ENCODE measurements at regions not wholly inside any gene's neighbourhood (a gene's known extent, or its start where the extent isn't known, plus 50 kb on each side); places are given as distances from the start of the nearest gene placed in this dataset.

DNA sequence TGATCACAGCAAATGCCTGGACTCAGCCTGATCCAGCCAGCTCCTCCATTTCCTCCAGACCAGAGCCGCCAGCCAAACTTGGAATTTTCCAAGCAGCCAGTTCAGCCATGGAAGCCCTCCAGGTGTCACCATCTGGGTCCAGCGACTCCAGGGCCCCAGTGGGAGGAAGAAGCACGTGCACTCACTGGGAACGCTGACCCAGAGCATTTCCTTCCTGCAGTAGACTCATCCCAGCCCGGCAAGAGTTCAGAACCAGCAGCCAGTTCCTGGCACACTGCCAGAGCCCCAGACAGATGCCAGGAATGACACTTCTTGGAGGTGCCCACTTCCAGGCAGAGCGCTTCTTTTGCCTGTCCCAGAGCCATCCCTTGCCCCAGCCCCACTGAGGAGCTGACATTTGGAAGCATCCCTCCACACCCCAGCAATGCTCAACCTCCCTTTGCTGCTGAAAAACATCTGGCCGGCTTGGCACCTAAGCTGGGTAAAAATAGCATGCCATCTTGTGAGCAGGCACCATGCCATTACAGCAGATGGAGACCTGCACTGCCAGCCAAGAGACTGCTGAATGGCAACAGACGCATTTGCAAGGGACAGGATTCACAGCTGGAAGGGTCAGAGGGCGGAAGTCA, 460.3 kb upstream of the PROK2 start:
- Histone ChIP-seq H3K27me3 (no peaks in the 10 kb centered on the region), H3K36me3 (no peaks in the 10 kb centered on the region), H3K4me3 (ENCODE audit: low read depth, low read length) (no peak overlapping the region), H3K9me3 (no peaks in the 10 kb centered on the region; the same call in 1 of the 2 replicates), H3K4me1 (peaks cover 13% of the 10 kb centered on the region)
- peak; percentile 23; the same call in 1 of the 2 replicates for TF ChIP-seq CTCF (IDR thresholded peaks at IDR 0.05; ENCODE audit: low read depth, low read length)
- DNase-seq, result peak; percentile 66

DNA sequence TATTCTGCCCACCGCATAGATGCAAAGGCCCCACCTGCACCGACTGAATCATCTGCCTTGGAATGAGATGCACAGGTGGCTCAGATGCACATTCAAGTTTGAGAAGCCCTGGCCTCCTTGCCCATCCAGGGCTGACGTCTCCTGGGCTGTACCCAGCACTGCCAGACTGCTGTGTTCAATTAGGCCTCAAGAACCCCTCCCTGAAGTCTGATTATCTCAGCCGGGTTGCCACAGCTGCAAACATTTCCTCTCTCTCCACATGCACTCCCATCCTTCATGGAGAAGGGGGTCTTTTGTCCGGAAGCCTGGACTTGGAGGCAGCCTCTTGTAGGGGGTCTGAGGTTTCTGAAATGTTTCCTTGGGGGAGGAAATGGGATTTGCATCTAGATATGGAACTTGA, 459.4 kb upstream of the PROK2 start:
- H3K4me1 ChIP-seq, result peaks cover 13% of the 10 kb centered on the region
- H3K27me3 ChIP-seq, result no peaks in the 10 kb centered on the region
- H3K4me3 ChIP-seq (ENCODE audit: low read depth, low read length), result no peak overlapping the region
- H3K36me3 ChIP-seq, result no peaks in the 10 kb centered on the region
- no peaks in the 10 kb centered on the region; the same call in 1 of the 2 replicates for H3K9me3 ChIP-seq
- no peak for TF ChIP-seq CTCF (IDR thresholded peaks at IDR 0.05; ENCODE audit: low read depth, low read length)
- DNase-seq, result no peak

DNA sequence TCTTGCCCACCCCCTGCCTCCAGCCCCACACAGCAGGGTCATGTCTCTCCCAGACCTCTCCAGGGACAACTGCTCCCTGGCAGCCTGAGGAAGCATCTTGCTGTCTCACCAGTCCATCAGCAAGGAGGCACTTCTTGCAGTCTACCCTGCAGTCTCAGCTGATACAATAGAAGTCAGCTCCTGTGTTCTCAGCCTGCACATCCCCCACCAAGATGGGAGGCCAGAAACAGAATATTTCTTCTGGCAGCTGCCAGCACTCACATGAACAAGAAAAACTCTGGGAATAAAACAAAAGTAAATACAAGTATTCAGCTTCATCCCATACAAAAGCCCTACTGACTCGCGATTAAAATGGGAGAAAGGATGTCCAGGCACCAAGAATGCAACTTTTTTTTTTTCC, 457.4 kb upstream of the PROK2 start:
- Histone ChIP-seq H3K36me3 (no peaks in the 10 kb centered on the region), H3K9me3 (no peaks in the 10 kb centered on the region; the same call in 1 of the 2 replicates), H3K4me1 (peaks cover 13% of the 10 kb centered on the region), H3K27me3 (no peaks in the 10 kb centered on the region), H3K4me3 (ENCODE audit: low read depth, low read length) (no peak overlapping the region)
- TF ChIP-seq CTCF (IDR thresholded peaks at IDR 0.05; ENCODE audit: low read depth, low read length), result no peak
- DNase-seq, result no peak

GRCh38 chr3:72241525-72241924, 456.6 kb upstream of the PROK2 start:
- Histone ChIP-seq H3K27me3 (no peaks in the 10 kb centered on the region), H3K4me1 (peaks cover 13% of the 10 kb centered on the region), H3K36me3 (no peaks in the 10 kb centered on the region), H3K9me3 (no peaks in the 10 kb centered on the region; the same call in 1 of the 2 replicates), H3K4me3 (ENCODE audit: low read depth, low read length) (no peak overlapping the region)
- no peak for TF ChIP-seq CTCF (IDR thresholded peaks at IDR 0.05; ENCODE audit: low read depth, low read length)
- DNase-seq, result no peak

DNA sequence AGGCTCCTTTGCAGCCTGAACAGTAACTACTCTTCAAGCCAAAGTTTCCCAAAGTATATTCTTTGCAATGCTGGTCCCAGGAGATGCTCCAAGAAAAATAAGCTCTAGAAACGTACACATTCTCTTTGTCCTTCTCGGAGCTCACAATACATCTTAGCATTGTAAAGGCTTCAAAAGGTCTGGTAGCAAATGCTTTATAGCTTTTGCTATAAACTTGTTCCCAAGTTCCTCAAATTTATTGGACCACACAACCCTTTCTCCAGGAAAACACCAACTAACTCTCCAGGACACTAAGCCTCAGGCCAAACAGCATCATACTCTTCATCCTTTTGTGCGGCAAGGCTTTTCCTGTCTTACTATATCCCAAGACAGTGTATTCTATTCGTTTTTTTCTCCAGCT, 455.6 kb upstream of the PROK2 start:
- no peaks in the 10 kb centered on the region for H3K36me3 ChIP-seq
- H3K9me3 ChIP-seq, result no peaks in the 10 kb centered on the region
- no peak for DNase-seq
- no peak overlapping the region for H3K4me3 ChIP-seq (ENCODE audit: low read depth, low read length)
- peaks cover 11% of the 10 kb centered on the region for H3K4me1 ChIP-seq
- H3K27me3 ChIP-seq, result no peaks in the 10 kb centered on the region
- no peak for TF ChIP-seq CTCF (IDR thresholded peaks at IDR 0.05; ENCODE audit: low read depth, low read length)

GRCh38 chr3:72238801-72239200, 453.9 kb upstream of the PROK2 start:
- no peak for TF ChIP-seq CTCF (IDR thresholded peaks at IDR 0.05; ENCODE audit: low read depth, low read length)
- Histone ChIP-seq H3K27me3 (no peaks in the 10 kb centered on the region), H3K36me3 (no peaks in the 10 kb centered on the region), H3K4me1 (no peaks in the 10 kb centered on the region), H3K4me3 (ENCODE audit: low read depth, low read length) (no peak overlapping the region), H3K9me3 (no peaks in the 10 kb centered on the region)
- DNase-seq, result no peak

All from BE2C (cell line).